Adrenal gland (tissue), 9 donors: ENCODE measurements at regions not wholly inside any gene's neighbourhood (a gene's known extent, or its start where the extent isn't known, plus 50 kb on each side); places are given as distances from the start of the nearest gene placed in this dataset.

Source experiments
- DNase-seq, 7 donors: peaks; one replicate each; pipeline ENCODE4 v3.0.0-alpha.2; 2019 to 2020
- H3K27ac ChIP-seq, 5 donors: fragments of 200-600 bp; sonication (generic) in 4 of 5; 1 replicate in 3 of 5; 2 replicates in 2 of 5; pipeline versions ENCODE4 v1.5.1 to v1.8.0; 2016 to 2020; ENCODE audit warnings: mild to moderate bottlenecking in 1 of 5
- H3K27me3 ChIP-seq: fragments of 200-600 bp; 2 replicates; pipeline ENCODE4 v1.8.0; 2021
- H3K36me3 ChIP-seq, 2 donors: fragments of 200-600 bp; replicated peaks in 1 of 2; 1 replicate in 1 of 2; 2 replicates in 1 of 2; pipeline versions ENCODE4 v1.5.1 to v1.8.0; 2018 to 2022
- H3K4me1 ChIP-seq, 2 donors: fragments of 200-600 bp; replicated peaks in 1 of 2; 1 replicate in 1 of 2; 2 replicates in 1 of 2; pipeline versions ENCODE4 v1.5.1 to v1.8.0; 2018 to 2021
- H3K4me3 ChIP-seq, 4 donors: fragments of 200-600 bp; sonication (generic) in 3 of 4; one replicate each; pipeline ENCODE4 v1.5.1; 2016 to 2018
- H3K9me3 ChIP-seq, 3 donors: fragments of 200-600 bp; sonication (generic) in 1 of 3; replicated peaks in 1 of 3; 1 replicate in 2 of 3; 2 replicates in 1 of 3; pipeline versions ENCODE4 v1.5.1 to v1.8.0; 2016 to 2021
- CTCF ChIP-seq, 6 experiments: fragments of 450-650 bp in 4 of 6; fragments of 200-600 bp in 2 of 6; sonication (generic) in 1 of 6; IDR thresholded peaks; 1 replicate in 5 of 6; 2 replicates in 1 of 6; pipeline versions ENCODE4 v1.5.1 to v1.8.0; 2016 to 2021; ENCODE audit warnings: antibody characterized with exemption in 6 of 6, mild to moderate bottlenecking in 2 of 6, moderate library complexity in 1 of 6
- POLR2A ChIP-seq, 2 donors: fragments of 450-650 bp; IDR thresholded peaks; one replicate each; pipeline ENCODE4 v1.6.1; 2017; ENCODE audit warnings: antibody characterized with exemption in 2 of 2, mild to moderate bottlenecking in 2 of 2, moderate library complexity in 1 of 2
- WGBS, 4 donors: extraction: QIAGEN DNeasy Blood & Tissue Kit in 2 of 4; methylation state at CpG; one replicate each; pipeline versions ENCODE4 v1.1.5 to v1.1.7; 2013 to 2017; 5-methylcytosine and 5-hydroxymethylcytosine counted together
- intact Hi-C, 2 donors: fragments of 100-400 bp; cut with DNase I; formaldehyde crosslinking; loops; one replicate each; pipeline versions ENCODE4 v1.14.1 to v1.15.0; 2022 to 2023
- donor health status: healthy with polysubstance abuse.
- donor health status: Bipolar disorder and iron deficiency.
- donor health status: DM: yes; HTN: yes; CAD: no.
- donor health status: DM: no; HTN: no; CAD: no.
- donor health status: DM: no; HTN: no; CAD: no.

GRCh38 chr1:187809549-187809948 is 980.8 kb downstream of the PLA2G4A start:
- no peak for DNase-seq
- no peak overlapping the region for H3K4me3 ChIP-seq
- no peaks in the 10 kb centered on the region for H3K27me3 ChIP-seq
- intact Hi-C loops, result no loop called here
- TF ChIP-seq CTCF (IDR thresholded peaks at IDR 0.05), result no peak
- TF ChIP-seq POLR2A (IDR thresholded peaks at IDR 0.05), result no peak
- no peaks in the 10 kb centered on the region for H3K9me3 ChIP-seq
- H3K36me3 ChIP-seq, result no peaks in the 10 kb centered on the region
- 33 to 58% (median 42%) methylated on average over 1 of the region's 1 CpG for WGBS, 4 donors
- no peak overlapping the region for H3K27ac ChIP-seq
- H3K4me1 ChIP-seq, result no peaks in the 10 kb centered on the region

- 61 to 71% (median 64%) methylated on average over 2 of the region's 2 CpGs for WGBS, 4 donors
- H3K9me3 ChIP-seq, result no peaks in the 10 kb centered on the region
- no peaks in the 10 kb centered on the region for H3K36me3 ChIP-seq
- H3K4me1 ChIP-seq, result no peaks in the 10 kb centered on the region
- DNase-seq, result no peak
- H3K4me3 ChIP-seq, result no peak overlapping the region
- no peak overlapping the region for H3K27ac ChIP-seq
- H3K27me3 ChIP-seq, result no peaks in the 10 kb centered on the region
- no peak for TF ChIP-seq CTCF (IDR thresholded peaks at IDR 0.05)
- no peak for TF ChIP-seq POLR2A (IDR thresholded peaks at IDR 0.05)
- intact Hi-C loops, result no loop called here
Observed at GRCh38 chr1:187816646-187817045, 987.9 kb downstream of the PLA2G4A start.

- Histone ChIP-seq H3K4me3 (no peak overlapping the region), H3K36me3 (no peaks in the 10 kb centered on the region), H3K9me3 (no peaks in the 10 kb centered on the region), H3K27ac (no peak overlapping the region), H3K27me3 (no peaks in the 10 kb centered on the region), H3K4me1 (no peaks in the 10 kb centered on the region)
- peak in 2 of 6 experiments; percentile 10 to 15 for TF ChIP-seq CTCF (IDR thresholded peaks at IDR 0.05)
- no peak for TF ChIP-seq POLR2A (IDR thresholded peaks at IDR 0.05)
- no peak for DNase-seq
- intact Hi-C loops, result no loop called here
- 88 to 95% (median 92%) methylated on average over 4 to 5 of the region's 5 CpGs for WGBS, 4 donors
Observed at GRCh38 chr1:187817782-187818181, 989.0 kb downstream of the PLA2G4A start.

- TF ChIP-seq POLR2A (IDR thresholded peaks at IDR 0.05) (no peak), CTCF (IDR thresholded peaks at IDR 0.05) (no peak)
- H3K4me3 ChIP-seq, result no peak overlapping the region
- H3K36me3 ChIP-seq, result no peaks in the 10 kb centered on the region
- H3K4me1 ChIP-seq, result no peaks in the 10 kb centered on the region
- WGBS, 4 donors, result 29 to 52% (median 41%) methylated on average over 5 of the region's 5 CpGs
- H3K27me3 ChIP-seq, result no peaks in the 10 kb centered on the region
- intact Hi-C loops, result no loop called here
- H3K27ac ChIP-seq, result no peak overlapping the region
- no peaks in the 10 kb centered on the region for H3K9me3 ChIP-seq
- DNase-seq, result no peak
Observed at GRCh38 chr1:187819086-187819485, 990.3 kb downstream of the PLA2G4A start.
